Mucosa of descending colon (tissue), 3 donors: ENCODE measurements at regions not wholly inside any gene's neighbourhood (a gene's known extent, or its start where the extent isn't known, plus 50 kb on each side); places are given as distances from the start of the nearest gene placed in this dataset.

ENCODE experiments used
- ATAC-seq: fragments of 200-7000 bp; cut with Tn5 transposase; one replicate; pipeline ENCODE4 v1.9.1; 2020; ENCODE audit warnings: mild to moderate bottlenecking, moderate library complexity
- DNase-seq, 3 donors: peaks; one replicate each; pipeline ENCODE4 v3.0.0-alpha.2; 2020
- H3K36me3 ChIP-seq: fragments of 200-600 bp; one replicate; pipeline ENCODE4 v1.8.0; 2021; ENCODE audit warnings: low read depth, mild to moderate bottlenecking
- H3K4me1 ChIP-seq: fragments of 200-600 bp; one replicate; pipeline ENCODE4 v1.8.0; 2021; ENCODE audit warnings: low read depth, mild to moderate bottlenecking
- H3K4me3 ChIP-seq: fragments of 200-600 bp; one replicate; pipeline ENCODE4 v1.8.0; 2021; ENCODE audit warnings: mild to moderate bottlenecking
- H3K9me3 ChIP-seq: fragments of 200-600 bp; one replicate; pipeline ENCODE4 v1.8.0; 2021; ENCODE audit warnings: mild to moderate bottlenecking
- intact Hi-C, 2 donors: fragments of 100-400 bp; cut with DNase I in 1 of 2; cut with micrococcal nuclease in 1 of 2; formaldehyde crosslinking; loops; one replicate each; pipeline versions ENCODE4 v1.11.0 to v1.11.1; 2022; cut with DNase I, micrococcal nuclease
- TF ChIP-seq, protein P1 (sequence below): fragments of 200-600 bp; IDR thresholded peaks from one replicate; pipeline ENCODE4 v1.8.0; 2022; ENCODE audit warnings: antibody characterized with exemption, mild to moderate bottlenecking
- donor health status: DM: no; HTN: no; CAD: no; lungs with moderate emphysema.
- donor health status: DM: no; HTN: no; CAD: no.
- donor health status: DM: no; HTN: yes; CAD: no.

GRCh38 chr12:41891226-41891625, 253.4 kb downstream of the GXYLT1 start:
- no peak for ATAC-seq
- intact Hi-C loops: no loop called here

GRCh38 chr12:41888285-41888684, 256.4 kb downstream of the GXYLT1 start:
- Histone ChIP-seq H3K9me3 (no peaks in the 10 kb centered on the region), H3K4me3 (no peak overlapping the region), H3K4me1 (no peaks in the 10 kb centered on the region), H3K36me3 (no peaks in the 10 kb centered on the region)
- ATAC-seq (no peak), DNase-seq (no peak)
- intact Hi-C loops: no loop called here
- TF ChIP-seq, protein P1, sequence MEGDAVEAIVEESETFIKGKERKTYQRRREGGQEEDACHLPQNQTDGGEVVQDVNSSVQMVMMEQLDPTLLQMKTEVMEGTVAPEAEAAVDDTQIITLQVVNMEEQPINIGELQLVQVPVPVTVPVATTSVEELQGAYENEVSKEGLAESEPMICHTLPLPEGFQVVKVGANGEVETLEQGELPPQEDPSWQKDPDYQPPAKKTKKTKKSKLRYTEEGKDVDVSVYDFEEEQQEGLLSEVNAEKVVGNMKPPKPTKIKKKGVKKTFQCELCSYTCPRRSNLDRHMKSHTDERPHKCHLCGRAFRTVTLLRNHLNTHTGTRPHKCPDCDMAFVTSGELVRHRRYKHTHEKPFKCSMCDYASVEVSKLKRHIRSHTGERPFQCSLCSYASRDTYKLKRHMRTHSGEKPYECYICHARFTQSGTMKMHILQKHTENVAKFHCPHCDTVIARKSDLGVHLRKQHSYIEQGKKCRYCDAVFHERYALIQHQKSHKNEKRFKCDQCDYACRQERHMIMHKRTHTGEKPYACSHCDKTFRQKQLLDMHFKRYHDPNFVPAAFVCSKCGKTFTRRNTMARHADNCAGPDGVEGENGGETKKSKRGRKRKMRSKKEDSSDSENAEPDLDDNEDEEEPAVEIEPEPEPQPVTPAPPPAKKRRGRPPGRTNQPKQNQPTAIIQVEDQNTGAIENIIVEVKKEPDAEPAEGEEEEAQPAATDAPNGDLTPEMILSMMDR: no peak

More at GRCh38 chr12:41891226-41891625, 253.4 kb downstream of the GXYLT1 start:
- no peaks in the 10 kb centered on the region for H3K9me3 ChIP-seq
- no peak overlapping the region for H3K4me3 ChIP-seq
- no peak for DNase-seq
- TF ChIP-seq, protein P1: no peak
- H3K4me1 ChIP-seq: no peaks in the 10 kb centered on the region
- no peaks in the 10 kb centered on the region for H3K36me3 ChIP-seq

DNA sequence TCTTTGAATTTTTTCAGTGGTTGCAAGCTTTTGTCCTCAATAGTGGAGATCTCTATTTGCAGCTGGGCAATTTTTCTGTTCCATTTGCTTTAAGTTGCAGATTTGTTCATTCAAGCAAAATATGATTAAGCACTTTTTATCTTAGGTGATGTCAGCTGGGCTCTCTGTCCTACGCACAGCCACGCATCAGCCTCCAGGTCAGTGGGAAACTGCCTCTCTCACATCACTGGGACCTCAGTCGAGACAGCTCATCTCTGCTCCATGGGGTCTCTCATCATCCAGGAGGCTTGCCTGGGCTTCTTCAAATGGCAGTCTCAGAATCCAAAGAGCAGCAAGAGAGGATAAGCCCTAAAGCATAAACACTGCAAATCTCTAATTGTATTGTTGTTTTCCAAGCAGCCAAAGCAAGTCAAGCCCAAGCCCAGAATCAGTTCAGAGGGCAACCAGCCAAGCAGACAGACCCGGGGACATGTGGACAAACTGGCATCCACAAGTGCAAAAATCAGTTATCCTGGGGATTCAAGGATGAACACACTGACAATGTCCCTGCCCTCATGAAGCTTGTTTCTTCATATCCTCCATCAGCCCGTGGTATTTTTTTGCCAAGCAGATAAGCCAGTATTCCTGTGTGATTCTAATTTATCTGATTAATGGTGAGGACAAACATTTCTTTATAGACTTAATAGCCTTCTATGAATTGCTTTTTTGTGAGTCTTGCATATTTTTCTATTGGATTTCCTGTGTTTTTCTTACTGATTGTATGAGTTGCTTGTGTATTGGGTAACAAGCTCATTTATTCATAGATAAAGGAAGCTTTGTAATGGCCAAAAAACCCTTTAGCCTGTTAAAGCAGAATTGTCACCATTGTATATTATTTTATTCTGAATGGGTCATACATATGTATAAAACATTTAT, 262.5 kb downstream of the GXYLT1 start:
- DNase-seq (no peak), ATAC-seq (no peak)
- H3K9me3 ChIP-seq: no peaks in the 10 kb centered on the region
- TF ChIP-seq, protein P1: no peak
- no peak overlapping the region for H3K4me3 ChIP-seq
- H3K4me1 ChIP-seq: no peaks in the 10 kb centered on the region
- no peaks in the 10 kb centered on the region for H3K36me3 ChIP-seq
- intact Hi-C loops: no loop called here

DNA sequence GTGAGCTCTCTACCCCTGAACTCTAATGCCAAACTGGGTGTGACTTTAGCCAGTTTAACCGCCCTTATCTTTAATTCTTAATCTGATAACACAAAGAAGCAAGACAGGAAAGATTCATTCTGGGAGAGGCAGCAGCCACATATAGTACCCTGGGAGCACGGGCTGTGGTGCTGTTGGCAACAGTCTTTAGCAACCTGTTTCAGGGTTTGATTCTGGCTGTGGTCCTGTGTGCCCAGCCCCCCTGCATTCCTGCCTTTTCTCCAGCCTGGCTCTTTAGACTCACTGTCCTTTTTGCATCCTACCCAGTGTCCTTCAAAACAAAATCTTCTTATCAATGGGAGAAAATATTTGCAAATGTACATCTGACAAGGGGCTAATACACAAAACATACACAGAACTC, 275.2 kb downstream of the GXYLT1 start:
- Histone ChIP-seq H3K36me3 (no peaks in the 10 kb centered on the region), H3K9me3 (no peaks in the 10 kb centered on the region), H3K4me3 (no peak overlapping the region), H3K4me1 (no peaks in the 10 kb centered on the region)
- no peak for DNase-seq
- intact Hi-C loops: no loop called here
- TF ChIP-seq, protein P1: no peak
- ATAC-seq: no peak

DNA sequence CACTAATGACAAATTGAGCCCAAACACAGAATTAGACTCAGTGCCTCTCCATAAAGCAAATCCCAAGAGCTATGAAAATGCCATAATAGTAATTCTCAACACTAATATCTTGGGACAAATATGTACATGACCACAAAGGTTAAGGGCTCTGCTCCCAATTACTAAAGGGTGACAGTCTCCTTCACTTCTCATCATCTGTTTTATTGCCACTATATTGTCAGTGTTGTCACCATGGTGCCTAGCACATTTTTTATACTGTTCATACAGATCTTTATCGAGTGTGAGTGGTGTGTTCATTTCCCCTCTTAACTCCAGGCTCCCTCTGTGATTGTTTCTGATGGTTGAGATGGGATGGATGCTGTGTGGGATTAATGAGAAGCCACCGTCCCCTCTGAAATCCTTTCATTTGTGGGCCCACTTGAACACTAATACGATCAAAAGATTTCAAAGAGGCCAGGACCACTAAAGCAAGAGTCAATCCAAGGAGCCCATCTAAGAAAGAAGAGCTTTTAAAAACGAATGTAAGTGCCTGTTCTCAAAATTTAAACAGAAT, 277.7 kb downstream of the GXYLT1 start:
- no peaks in the 10 kb centered on the region for H3K9me3 ChIP-seq
- TF ChIP-seq, protein P1: no peak
- ATAC-seq (no peak), DNase-seq (no peak)
- H3K4me1 ChIP-seq: no peaks in the 10 kb centered on the region
- H3K4me3 ChIP-seq: no peak overlapping the region
- intact Hi-C loops: no loop called here
- H3K36me3 ChIP-seq: no peaks in the 10 kb centered on the region
